Right hindlimb (tissue), 1 donor: ENCODE measurements at regions not wholly inside any gene's neighbourhood (a gene's known extent, or its start where the extent isn't known, plus 50 kb on each side); places are given as distances from the start of the nearest gene placed in this dataset.

Source experiments
- DNase-seq: peaks from one replicate; pipeline ENCODE4 v3.0.0-alpha.2; 2018

DNA sequence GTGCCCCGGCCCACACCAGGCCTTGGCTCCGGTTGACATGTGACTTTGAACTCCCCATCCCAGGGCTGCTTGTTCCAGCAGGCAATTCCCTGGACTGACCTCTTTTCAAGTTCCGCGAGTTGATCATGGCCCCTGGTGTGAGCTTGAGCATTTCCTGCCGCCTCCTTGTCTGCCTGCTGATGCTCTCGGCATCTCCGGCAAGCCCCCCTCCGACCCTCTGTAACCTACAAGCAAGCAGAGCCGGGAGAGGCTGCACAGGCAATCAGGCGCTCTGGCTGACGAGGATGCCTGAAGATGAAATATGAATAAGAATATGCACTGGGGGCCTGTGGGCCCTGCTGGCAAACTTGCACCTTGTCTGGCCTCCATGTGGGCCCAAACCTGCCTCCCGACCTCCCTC, 304.9 kb upstream of the MKI67 start:
- DNase-seq, result no peak

DNA sequence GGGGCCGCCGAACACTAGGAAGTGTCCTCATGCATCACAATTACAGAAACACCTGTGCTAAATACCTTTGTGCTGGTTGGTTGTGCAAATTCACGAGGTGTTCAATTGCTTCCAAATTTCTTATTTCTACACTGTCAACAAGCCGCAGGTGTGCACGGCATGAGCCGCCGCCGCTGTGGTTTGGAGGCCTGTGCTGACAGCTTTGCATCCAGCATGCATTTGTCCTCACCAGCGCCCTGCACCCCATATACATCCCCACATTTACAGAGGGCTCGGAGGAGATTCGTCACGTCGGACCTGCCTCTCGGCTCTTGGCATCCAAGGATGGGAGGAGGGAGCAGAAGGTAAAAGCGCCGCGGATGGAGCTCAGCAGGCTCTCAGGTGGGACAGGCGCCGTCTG, 305.3 kb upstream of the MKI67 start:
- no peak for DNase-seq

DNA sequence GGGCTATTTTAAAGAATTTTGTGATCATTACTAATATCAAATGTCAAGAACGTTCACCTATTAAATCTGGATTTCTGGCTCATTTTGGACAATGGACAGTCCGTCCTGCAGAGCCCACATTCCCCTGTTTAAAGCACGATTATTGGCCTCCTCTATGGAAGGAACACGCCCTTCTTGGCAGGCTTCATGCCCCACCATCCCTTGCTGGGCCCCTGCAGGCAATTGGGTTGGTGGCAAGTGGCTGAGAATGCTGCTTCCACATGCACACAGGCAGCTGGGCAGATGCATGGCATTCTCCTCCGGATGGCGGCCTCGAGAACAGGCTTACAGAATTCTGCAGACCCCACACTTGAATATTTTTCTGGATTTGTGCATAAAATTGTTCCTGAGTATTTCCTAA, 305.8 kb upstream of the MKI67 start:
- no peak for DNase-seq

DNA sequence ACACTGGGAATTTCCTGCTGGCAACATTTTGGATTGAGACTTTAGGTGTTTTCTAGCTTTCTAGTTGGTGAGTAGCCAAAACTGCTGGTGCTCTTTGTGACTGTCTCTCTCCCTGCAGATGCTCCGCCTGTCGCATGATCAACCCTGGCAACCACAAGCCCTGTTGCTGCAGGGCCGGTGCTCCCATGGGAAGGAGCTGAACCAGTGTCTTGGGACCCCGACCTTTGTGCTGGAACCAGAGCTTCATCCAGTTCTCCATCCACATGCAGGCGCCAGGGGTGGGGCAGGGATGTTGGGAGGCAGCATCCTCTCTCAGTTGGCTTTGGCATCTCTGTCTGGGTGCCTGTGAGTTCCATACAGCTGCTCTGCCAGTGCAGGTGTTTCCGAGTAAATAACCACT, 306.2 kb upstream of the MKI67 start:
- no peak for DNase-seq

DNA sequence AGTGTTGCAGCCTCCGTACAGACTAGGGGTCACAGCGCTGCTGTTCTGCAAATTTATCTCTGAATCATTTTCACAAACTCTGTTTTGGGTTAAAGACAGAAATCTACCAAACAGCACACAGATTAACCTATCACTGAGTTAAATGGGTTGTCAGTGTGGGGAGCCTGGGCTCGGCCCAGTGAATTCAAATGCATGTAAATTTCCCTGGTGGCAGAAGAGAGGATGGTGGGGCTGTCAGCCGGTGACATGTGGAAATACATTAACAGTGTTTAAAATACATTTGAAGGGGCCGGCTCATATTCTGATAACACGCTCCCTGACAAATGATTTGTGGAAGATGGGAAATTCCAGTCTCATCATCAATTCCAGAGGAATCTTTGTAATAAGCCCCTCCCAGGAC, 309.6 kb upstream of the MKI67 start:
- no peak for DNase-seq

DNA sequence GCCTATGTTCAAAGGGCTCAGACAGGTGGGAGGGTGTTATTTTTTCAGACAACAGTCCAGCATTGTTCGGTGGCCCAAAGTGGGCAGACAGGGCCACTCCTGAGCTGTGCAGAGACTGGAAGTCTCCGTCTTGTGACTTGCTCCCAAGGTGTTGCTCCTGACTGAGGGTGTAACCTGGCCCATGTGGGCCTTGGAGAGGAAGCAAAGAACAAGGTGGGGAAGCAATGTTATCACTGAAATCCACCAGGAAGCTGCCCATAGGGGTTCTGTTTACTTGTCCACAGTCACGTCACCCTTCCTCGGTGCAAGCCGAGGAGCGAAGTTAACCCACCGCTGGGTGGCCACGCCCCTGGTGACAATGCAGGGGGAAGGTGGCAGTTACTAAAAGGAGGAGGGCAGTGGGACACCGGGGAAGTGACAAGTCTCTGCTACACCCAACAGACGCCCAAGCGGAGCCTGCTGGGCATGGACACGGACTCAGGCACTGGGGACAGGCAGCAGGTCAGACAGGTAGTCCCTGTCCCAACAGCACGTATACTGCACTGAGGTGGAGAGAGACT, 311.6 kb upstream of the MKI67 start:
- DNase-seq, result no peak

DNA sequence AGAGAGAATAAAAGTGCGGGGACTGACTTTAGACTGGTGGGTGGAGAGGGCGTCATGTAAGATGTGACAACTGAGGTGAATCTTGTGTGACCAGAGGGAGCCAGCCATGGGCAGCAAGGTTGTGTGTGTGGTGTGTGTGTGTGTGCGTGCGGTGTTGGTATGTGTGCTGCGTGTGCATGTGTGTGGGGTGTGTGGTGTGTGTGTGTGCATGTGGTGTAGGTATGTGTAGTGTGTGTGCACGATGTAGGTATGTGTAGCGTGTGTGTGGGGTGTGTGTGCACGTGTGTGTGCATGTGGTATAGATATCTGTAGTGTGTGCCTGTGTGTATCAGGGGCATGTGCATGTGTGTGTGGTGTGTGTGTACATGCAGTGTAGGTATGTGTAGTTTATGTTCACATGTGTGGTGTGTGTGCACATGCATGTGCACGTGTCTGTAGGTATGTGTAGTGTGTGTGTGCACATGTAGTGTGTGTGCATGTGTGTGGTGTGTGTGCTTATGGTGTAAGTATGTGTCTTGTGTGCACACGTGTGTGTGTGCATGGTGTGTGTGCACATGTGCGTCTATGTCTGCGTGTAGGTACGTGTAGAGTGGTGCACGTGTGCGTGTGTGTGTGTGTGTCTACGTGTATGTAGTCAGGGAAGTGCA, 312.3 kb upstream of the MKI67 start:
- no peak for DNase-seq

DNA sequence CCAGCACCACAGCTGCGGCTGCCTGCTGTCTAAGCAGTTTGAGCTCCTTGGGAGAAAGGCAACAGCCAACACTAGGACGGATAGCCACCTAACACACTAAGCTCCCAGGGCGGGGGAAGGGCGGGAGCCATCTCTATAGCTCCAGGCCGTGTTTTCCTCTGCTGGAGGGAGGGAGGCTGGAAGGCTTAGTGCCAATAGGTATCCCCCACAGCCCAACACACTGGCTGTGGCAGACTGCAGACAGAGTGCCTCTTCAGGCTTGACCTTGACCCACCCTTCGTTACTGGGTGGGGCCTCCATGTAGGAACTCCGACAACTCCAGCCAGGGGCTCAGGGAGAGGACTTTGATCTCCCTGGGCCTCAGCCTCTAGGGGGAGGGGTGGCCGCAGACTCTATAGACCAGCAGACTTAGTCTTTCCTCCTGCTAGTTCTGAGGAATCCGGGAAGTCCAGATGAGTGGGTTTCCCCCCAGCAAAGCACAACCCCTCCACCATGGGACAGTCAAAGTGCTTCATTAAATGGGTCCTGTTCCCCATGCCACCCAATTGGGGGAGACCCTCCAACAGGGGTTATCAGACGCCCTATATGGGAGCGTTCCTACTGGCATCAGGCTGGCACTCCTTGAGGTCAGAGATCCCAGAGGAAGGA, 314.4 kb upstream of the MKI67 start:
- DNase-seq, result no peak

DNA sequence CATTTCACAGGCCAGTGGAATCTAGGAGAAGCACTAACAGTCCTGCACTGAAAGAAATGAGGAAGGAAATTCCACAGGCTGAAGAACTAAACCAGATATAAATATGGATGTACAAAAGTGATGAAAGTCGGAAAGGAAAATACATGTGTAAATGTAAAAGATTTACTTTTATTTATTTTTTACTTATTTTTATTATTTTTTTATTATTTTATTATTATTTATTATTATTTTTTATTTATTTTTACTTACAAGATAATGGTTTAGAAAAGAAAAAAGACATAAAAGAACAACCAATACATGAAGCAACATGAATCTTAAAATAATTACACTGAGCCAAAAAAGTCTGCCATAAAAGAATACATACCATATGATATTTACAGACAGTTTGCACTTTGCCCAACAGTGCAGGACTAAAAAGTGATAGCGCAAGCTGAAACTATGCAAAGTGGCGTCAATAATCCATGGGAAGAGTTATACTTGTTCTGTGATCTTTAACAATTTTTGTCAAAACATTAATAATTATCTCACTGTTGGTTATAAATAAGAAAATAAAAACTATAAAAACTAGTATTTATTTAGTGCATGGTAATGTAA, 317.8 kb upstream of the MKI67 start:
- DNase-seq, result no peak

DNA sequence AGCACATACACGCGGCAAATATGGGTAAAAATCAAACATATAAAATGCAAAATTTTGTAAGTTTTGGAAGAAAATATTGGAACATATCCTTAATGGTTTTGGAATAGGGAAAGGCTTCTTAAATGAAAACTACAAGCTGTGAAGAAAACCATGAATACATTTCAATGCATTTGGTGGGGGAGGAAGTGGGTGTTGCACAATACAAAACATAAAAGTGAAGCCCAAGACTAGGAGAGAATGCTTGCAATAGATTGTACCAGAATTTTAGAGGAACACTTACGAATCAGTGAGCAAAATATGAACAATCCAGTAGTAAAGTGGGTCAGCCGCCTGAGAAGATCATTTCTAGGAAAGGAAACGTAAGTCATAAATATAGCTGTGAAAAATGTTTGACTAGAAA, 322.6 kb upstream of the MKI67 start:
- DNase-seq, result no peak

DNA sequence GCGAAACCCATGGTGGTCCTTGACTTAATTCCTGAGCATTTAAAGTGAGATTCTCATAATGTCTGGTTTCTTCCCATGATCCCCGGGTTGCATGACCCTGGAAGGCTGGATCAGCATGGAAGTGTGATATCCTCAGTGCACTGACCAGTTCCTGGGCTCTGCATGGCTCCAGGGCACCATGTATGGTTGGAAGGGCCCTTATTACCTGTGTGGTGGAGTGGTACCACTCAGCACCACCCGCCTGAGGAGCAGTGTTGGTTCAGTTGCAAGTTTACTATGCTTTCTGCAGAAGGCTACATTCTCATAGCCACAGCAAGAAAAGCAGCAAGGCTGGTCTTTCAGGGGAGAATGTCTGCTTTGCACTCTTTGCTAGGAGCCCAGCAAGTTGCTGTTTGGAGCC, 325.7 kb upstream of the MKI67 start:
- no peak for DNase-seq

DNA sequence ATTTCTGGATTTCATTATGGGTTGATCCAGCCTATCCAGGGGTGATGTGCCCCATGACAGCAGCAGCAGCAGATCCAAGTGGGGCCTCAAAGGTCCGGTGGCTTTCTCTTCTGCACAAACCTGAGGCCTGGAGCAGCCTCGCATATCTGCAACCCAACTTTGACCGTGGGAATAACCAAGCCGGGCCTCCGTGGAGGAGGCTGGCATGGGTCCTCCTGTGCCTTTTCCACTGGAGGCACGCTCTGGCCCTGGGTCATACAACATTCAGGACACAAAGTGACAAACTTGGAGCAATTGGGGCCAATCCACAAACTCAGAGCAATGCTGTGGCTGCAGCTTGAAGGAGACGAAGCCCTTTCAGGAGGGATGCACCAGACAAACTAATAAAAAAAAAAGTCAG, 330.0 kb upstream of the MKI67 start:
- no peak for DNase-seq

DNA sequence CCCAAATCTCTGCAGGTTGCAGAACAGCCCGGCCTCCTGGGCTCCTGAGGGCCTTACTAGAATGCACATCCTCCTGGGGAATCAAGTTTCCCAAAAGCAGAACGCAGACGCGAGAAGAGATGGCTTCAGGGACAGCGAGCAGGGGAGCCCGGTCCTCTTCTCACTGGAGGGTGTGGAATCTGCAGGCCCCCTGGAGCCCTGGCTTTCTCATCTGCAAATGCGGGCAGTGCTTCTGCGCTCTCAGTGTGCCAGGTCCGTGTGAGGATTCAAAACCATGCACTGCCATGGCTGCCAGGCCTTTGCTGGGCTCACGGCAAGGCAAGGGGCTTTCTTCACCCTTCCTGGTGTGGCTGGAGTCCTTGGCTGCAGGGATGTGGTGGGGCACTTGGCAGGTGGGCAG, 330.9 kb upstream of the MKI67 start:
- peak; percentile 5 for DNase-seq

DNA sequence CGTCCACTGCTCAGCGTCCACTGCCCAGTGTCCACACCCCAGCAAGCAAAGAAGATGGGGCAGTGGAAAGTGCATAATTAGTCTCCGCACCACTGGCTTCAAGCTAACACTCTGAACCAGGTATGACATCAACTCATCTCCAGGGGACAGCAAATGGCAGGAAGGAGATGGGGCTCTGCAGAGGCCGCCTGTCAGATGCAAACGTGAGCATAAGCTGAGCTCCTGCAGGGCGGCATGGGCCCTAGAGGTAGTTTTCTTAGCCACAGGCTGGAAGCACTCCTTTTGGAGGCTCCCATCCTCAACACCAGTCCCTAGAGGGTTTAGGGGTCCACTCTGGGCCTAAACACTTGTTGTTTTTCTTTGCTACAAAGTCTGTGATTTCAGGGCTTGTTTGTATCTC, 335.8 kb upstream of the MKI67 start:
- DNase-seq, result no peak

DNA sequence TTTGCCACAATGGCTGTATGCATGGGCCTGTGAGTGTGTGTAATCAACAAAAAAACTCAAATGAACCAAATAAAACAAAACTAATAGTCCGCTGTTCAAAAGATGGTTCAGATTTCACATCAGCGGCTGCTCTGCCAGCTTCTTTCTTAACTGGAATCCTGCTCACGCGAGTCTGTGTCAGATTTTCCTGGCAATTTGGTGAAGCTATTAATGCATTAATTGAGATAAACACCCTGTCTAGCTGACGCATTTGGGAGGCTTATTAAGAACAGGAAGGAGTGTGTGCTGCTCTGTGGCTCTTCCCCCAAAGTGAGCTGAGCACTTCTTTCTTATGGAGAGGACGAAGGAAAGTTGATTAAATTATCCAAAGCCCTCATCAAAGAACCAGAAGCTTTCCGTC, 336.6 kb upstream of the MKI67 start:
- DNase-seq, result no peak

DNA sequence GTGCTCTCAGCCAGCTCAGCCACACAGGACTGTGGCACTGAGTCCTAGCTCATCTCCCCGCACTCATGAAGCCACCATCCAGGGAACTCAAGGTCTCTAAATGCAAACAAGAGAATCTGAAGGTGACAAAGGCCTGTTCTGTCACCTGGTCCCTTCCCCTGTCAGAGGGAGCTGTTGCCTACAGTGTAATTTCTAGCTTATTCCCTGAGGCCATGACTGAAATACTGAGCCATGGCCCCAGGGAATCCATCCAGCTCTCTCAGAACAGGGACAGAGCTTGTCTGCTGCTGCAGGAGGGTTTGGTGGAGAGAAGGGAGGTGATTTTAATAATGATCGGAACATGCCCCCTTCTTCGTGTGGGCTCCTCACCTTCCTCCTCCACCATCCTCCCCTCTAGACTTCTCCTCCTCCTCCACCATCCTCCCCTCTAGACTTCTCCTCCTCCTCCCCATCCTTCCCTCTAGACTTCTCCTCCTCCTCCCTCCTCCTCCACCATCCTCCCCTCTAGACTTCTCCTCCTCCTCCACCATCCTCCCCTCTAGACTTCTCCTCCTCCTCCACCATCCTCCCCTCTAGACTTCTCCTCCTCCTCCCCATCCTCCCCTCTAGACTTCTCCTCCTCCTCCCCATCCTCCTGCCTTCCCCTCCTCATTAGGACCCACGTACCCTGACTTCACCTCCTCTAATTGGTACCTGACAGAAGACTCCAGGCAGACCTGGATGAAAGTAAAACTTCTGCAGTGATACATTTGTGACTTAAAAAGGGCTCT, 338.0 kb upstream of the MKI67 start:
- peak; percentile 71 for DNase-seq

DNA sequence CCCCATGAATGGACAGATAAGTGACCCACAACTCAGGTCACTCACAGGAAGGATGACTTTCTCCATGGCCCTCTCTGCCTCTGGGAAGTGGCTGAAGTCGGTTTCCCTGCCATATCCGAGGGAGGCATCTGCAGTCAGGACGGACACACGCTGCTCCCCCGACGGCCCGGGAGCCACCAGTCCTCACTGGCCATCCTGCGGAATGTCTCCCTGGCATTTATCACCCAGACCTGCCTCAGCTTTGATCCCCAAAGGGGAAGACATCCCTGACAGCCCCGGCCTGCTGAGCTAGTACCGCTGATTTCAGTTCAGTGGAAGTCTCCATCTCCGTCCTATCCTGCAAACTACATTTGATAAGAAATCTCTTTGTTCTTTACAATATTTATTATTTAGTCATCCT, 339.5 kb upstream of the MKI67 start:
- no peak for DNase-seq

DNA sequence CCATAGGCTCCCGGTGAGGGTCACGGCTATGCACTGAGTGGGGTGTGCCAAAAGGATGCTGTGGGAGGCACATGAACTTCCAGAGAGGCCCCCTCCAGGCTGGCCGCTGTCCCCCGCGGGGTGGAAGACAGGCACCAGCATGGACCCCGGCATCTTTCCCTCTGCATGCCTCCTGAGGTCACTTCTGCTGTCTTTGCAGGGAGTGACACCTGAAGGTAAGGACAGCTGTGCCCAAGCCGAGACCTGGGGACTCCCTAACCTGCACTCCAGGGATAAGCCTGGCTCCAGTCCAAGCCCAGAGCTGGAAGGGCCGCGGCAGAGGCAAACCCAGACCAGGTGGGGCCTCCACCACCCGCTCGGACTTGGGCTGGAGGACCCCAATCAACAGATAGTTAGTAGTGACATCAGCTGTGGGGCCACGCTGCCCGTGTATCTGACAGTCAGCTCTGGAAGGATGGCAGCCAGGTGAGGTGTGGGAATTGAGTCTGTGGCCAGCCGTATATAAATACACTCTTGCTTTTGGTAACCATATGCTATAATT, 340.7 kb upstream of the MKI67 start:
- no peak for DNase-seq

DNA sequence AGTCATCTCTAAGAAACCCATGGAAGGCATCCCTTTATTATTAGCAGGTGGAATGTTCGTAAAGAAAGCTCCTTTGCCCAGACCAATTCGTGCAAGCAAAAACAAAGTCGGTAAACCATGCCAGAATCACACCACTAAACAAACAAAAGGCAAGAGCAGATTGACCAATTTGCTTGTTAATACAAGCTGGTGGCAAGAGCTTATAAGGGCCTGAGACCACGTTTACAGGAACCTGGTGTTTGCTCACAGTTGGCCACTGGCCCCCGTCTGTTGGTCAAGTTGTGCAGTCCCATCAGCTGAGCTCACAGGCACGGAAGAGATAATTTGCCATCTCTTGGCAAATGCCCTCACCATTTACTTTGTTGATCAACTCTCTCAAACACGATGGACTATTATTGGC, 342.2 kb upstream of the MKI67 start:
- DNase-seq, result no peak

DNA sequence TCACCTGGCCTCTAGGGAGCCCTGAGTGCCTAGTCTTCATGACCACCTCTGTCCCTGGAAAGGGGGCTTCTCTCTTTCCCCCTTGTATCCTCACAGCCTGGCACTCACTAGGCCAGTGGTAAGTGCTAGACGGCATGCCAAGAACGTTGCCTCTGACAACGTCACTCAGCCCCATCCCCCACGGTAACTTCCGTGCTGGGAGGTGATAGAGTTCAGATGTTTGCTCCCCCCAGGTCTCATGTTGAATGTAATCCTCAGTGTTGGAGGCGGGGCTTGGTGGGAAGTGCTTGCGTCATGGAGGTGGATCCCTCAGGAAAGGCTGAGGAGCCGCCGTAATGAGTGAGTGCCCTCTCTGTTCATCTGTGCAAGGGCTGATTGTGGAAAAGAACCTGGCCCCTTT, 343.3 kb upstream of the MKI67 start:
- DNase-seq, result no peak

DNA sequence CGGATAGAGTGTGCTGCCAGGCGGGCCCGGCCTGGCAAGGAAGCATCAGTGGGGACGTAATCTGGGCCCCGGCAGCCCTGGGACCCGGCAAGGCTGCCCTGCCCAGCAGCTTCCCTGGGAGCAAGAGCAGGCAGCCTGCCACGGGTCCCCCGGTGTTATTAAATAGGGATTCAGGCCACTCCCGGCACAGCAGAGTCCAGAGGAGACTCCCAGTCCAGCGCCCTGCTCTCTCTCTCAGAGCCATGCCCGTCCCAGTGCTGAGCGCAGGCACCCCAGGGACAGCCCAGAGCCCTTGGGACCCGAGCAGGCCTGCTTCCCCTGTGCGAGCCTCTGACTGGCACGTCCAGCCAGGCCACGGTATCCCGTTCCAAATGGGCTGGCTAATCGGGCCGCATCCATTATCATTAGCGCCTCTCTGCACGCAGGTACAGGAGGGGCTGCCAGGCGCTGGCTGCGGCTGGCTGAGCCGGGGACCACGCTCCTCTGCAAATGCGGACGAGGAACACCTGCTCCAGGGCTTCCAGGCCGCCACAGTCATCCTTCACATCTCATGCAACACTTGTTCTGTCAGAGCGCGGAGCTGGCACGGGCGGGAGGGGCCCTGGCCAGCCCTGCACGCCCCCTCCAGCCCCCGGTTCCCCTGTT, 344.2 kb upstream of the MKI67 start:
- peak; percentile 31 for DNase-seq

DNA sequence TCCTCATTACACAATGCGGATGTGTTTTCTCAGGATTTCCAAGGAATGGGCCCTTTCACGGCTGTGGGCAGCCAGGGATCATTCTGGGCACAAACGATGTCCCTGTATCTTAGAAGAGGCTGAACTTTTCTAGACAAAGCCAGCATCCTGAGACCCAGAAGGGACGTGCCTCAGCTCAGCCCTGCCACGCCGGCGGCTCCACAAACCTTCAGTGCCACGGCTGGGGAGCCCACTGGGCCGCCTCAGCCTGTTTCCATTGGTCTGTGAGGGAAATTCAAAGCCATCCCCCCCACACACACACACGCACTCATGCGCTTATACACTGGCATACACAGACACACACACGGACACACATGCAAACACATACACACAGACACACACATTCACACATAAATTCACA, 344.9 kb upstream of the MKI67 start:
- DNase-seq, result no peak

DNA sequence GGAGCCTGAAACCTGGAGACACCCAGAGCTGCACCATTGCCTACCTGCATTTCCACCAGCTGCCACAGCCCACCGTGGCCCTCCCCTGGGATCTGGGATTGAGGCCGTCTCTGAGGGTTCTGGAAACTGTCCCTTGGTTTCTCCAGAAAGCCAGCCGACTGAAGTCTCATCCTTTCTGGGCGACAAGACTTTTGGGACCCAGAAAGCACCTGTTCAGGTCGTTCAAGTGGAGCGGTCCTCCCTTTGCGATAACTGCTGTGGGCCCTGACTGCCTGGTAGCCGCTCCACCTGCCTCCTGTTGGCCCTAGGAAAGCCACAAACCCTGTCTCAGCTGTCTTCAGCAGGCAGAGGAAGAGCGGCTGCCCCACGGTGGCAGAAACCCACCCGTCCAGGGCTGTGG, 346.0 kb upstream of the MKI67 start:
- DNase-seq, result no peak
